GM12892 (cell line): ENCODE measurements at regions not wholly inside any gene's neighbourhood (a gene's known extent, or its start where the extent isn't known, plus 50 kb on each side); places are given as distances from the start of the nearest gene placed in this dataset.

Experiments
- DNase-seq: peaks from one replicate; pipeline ENCODE4 v3.0.0; 2011; ENCODE audit not compliant: insufficient read length
- FAIRE-seq: peaks from 2 replicates; lab custom pipeline; 2011; peaks lifted over from hg19 to GRCh38; lab: Jason Lieb, UNC
- POLR2A ChIP-seq: IDR thresholded peaks from 2 replicates; pipeline ENCODE4 v1.6.1; 2011; ENCODE audit warnings: low read depth, low read length, control low read depth
- POLR2AphosphoS5 ChIP-seq: IDR thresholded peaks from 2 replicates; pipeline ENCODE4 v1.6.1; 2011; ENCODE audit warnings: low read depth, low read length, control low read depth
- TAF1 ChIP-seq: IDR thresholded peaks from 2 replicates; pipeline ENCODE4 v1.6.1; 2011; ENCODE audit warnings: low read depth, mild to moderate bottlenecking, control low read depth, low read length, borderline replicate concordance

DNA sequence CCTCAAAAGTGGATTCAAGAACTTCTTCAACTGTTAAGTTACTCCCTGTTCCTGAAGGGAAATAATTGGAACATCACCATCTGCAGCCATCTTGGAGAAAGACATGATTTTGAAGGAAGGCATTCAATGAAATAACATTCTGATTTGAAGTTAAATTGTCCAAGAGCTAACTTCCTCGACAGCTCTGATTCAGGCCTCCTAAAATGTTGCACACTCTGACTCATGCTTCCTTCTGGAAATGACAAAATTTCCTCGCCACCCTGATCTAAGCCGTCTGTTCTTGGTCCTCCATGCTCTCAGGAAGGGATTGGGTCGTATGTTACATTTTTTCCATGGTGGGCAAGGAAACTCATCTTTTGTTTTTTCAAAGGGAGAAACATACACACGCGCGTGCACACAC, 496.9 kb upstream of the DIPK2B start:
- no peak for TF ChIP-seq POLR2AphosphoS5
- no peak for TF ChIP-seq POLR2A
- no peak for TF ChIP-seq TAF1
- FAIRE-seq = no peak
- no peak for DNase-seq

DNA sequence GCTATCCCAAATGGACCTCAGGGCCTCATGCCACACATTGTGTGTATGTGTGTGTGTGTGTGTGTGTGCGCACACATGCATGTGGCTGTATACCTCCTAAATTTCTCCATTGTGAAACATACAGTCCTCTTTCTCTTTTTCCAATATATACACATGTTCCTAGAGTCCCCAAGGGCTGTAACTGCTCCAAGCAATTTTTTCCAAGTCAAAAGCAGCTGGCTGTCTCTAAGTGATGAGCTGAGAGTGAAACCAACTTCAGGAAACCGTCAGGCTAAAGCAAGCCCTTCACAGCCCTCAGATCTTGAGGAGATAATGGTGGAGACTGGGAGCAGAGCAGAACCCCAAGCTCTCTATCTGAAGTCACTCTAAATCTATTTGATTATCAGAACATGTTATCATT, 496.1 kb upstream of the DIPK2B start:
- no peak for DNase-seq
- TF ChIP-seq POLR2A (no peak), TAF1 (no peak), POLR2AphosphoS5 (no peak)
- no peak for FAIRE-seq

DNA sequence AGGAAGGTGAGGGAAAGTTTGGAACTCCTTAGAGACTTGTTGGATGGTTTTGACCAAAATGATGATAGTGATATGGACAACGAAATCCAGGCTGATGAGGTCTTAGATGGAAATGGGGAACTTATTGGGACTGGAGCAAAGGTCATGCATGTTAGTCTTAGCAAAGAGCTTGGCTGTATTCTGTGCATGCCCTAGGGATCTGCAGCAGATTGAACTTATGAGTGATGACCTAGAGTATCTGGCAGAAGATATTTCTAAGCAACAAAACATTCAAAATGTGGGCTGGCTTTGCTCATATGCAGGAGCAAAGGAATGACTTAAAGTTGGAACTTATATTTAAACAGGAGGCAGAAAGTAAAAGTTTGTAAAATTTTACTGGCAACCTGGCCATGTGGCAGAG, 489.3 kb upstream of the DIPK2B start:
- no peak for DNase-seq
- TF ChIP-seq POLR2AphosphoS5 (no peak), TAF1 (no peak), POLR2A (no peak)
- FAIRE-seq = no peak

DNA sequence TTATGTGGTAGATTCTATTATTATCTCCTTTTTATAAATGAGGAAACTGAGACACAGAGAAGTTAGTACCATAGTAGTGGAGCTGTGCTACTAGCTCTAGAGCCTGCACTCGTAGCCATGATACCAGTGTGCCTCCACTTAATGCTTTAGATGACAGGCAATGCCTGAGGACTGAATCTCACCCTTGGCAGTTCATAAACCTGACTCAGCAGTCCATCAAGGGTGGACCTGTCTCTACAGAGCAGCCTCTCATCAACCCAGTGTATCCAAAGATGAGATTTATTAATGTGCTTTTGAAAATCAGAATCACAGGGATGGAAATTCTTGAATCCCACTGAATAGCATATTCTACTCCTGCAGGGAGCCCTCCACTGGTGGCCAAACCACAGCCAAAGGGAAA, 483.2 kb upstream of the DIPK2B start:
- FAIRE-seq (no peak), DNase-seq (no peak)
- TF ChIP-seq TAF1 = no peak
- TF ChIP-seq POLR2A = no peak
- no peak for TF ChIP-seq POLR2AphosphoS5

DNA sequence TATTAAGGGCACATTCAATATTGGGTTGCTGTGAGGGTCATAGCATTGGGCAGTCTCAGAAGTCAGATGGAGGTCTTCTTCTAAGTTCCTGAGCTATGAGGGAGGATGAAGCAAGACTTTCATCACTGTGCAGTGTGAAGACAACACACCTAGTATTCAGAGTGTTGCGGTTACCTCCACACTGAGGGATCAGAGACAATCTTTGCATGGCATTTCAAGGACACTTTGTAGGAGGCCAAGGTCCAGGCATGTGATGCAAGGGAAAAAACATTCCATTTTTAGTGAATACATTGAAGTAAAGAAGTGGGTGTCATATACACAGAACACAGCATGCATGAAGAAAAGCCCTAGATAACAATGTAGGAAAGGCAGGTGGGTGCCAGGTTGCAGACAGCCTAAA, 481.2 kb upstream of the DIPK2B start:
- FAIRE-seq = no peak
- TF ChIP-seq POLR2AphosphoS5 (no peak), POLR2A (no peak), TAF1 (no peak)
- no peak for DNase-seq

DNA sequence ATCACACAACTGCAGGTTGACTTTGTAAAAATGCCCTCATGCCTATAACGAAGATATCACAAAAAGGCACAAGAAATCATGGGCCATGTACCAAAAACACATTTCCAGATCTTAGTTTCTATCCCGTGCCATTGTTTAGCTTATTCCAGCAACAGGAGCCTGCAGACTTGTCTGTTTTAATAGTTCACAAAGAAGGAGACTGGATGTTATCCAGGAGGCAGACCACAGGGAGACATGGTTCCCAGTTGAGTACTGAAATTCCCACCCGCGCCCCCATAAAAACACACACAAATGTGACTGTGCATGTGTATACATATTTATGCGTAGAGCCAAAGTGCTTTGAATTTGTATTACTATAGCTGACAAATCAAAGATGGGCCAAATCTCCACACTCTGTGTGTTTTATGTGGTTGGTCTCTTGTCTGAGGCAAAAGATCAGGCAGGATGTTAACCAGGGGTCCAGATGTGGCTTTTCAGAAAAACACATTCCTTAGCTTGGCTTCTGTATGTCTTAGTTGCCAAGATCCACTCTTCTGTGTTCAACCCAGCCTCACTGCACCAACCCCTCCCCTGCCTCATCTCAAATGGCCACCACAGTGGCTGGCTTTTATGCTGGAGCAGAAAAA, 469.2 kb upstream of the DIPK2B start:
- no peak for FAIRE-seq
- TF ChIP-seq POLR2A = no peak
- TF ChIP-seq POLR2AphosphoS5 = no peak
- no peak for TF ChIP-seq TAF1
- no peak for DNase-seq

DNA sequence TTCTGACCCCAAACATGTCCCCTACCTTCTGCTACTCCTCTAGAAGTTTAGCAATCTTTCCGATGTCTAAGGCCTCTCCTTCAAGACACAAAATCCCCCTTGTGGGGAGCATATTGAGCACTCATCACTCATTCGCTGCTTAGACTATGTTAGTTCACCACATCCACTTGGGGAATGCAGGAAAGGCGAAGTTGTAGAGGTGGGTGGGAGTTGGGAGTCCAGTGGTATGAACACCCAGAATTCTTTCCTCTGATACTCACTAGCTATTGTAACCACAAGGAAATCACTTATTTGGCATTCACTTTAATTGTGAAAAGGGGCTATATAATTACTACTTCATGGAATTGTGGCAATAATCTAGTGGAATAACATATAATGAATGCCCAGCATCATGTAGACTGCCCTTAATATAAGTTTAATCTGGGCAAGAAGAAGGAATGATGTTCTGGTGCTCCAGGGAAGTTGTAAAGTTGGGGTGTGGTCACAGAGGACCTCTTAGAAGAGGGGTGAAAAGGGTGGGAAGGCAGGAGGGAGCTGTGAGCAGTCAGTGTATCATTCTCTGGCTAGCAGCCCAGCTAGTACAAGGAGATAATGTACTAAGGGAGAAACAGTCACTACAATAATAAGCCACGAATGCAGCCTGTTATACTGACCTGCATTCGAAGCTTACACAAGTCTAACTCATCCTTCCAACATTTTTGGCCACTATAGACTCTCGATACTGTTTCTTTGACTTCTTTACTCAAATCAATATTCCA, 468.2 kb upstream of the DIPK2B start:
- DNase-seq (no peak), FAIRE-seq (no peak)
- TF ChIP-seq TAF1 = no peak
- TF ChIP-seq POLR2A = no peak

DNA sequence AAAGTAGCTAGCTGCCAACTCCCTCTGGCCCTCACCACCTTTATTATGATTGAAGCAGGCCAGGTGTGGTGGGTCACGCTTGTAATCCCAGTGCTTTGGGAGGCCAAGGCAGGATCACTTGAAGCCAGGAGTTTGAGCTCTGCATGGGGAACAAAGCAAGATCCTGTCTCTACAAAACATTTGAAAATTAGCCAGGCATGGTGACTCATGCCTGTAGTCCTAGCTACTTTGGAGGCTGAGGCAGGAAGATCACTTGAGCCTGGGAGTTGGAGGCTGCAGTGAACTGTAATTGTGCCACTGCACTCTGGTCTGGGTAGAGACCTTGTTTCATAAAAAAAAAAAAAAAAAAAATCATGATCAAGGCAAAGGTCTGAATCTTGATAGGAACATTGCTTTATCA, 467.0 kb upstream of the DIPK2B start:
- FAIRE-seq (no peak), DNase-seq (no peak)
- TF ChIP-seq POLR2A (no peak), TAF1 (no peak), POLR2AphosphoS5 (no peak)

DNA sequence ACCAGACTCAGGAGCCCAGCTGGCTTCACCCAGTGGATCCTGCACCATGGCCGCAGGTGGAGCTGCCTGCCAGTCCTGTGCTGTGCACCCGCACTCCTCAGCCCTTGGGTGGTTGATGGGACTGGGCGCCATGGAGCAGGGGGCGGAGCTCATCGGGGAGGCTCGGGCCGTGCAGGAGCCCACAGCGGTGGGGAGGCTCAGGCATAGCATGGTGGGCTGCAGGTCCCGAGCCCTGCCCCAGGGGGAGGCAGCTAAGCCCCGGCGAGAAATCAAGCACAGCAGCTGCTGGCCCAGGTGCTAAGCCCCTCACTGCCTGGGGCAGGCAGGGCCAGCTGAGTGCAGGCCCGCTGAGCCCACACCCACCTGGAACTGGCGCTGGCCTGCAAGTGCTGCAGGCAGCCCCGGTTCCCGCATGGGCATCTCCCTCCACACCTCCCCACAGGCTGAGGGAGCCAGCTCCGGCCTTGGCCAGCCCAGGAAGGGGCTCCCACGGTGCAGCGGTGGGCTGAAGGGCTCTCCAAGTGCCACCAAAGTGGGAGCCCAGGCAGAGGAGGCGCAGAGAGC, 464.1 kb upstream of the DIPK2B start:
- DNase-seq = no peak
- TF ChIP-seq TAF1 = no peak
- TF ChIP-seq POLR2A = no peak
- no peak for TF ChIP-seq POLR2AphosphoS5
- no peak for FAIRE-seq

DNA sequence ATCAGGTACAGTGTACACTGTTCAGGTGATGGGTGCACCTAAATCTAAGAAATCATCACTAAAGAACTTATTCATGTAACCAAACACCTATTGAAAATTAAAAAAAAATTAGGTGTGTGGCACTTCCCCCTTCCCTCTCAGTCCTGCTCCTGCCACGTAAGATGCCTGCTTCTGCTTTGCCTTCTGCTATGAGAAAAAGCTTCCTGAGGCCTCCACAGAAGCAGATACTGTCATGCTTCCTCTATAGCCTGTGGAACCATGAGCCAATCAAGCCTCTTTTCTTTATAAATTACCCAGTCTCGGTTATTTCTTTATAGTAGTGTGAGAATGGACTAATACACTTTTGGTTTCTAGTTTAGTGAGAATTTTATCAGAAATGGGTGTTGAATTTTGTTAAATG, 459.8 kb upstream of the DIPK2B start:
- TF ChIP-seq TAF1 = no peak
- TF ChIP-seq POLR2AphosphoS5 = no peak
- no peak for TF ChIP-seq POLR2A
- no peak for FAIRE-seq
- no peak for DNase-seq

DNA sequence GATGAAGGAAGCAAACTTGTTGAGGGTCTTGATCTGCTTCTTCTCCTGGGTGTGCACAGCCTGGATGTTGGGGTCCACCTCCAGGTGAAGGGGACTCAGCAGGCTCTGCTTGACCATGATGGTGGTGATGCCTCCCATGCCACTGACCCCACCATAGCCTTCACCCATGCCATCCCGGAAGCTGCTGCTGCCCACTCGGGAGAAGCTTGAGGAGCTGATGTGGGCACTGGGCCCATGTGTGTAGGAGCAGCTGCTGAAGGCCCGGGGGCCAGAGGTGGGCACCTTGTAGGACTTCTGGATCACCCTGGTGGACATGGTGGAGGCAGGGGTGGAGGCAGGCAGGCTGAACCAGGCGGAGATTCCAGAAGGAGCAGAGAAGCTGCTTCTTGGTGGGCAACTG, 432.7 kb upstream of the DIPK2B start:
- no peak for TF ChIP-seq POLR2AphosphoS5
- TF ChIP-seq TAF1 = no peak
- no peak for TF ChIP-seq POLR2A
- DNase-seq (no peak), FAIRE-seq (no peak)

DNA sequence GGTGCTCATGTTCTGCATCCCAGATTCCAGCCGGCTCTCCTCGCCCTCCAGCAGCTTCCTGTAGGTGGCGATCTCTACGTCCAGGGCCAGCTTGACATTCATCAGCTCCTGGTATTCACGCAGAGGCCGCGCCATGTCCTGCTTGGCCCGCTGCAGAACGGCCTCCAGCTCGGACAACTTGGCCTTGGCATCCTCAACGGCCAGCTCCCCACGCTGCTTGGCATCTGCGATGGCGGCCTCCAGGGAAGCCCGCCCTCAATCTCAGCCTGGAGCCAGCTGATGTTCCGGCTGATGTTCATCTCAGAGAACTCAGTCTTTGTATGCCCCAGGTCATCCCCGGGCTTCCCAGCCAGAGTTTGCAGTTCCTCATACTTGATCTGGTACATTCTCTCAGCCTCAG, 431.8 kb upstream of the DIPK2B start:
- TF ChIP-seq POLR2AphosphoS5 (no peak), TAF1 (no peak), POLR2A (no peak)
- FAIRE-seq = no peak
- no peak for DNase-seq
